Breast epithelium (tissue), 4 donors: ENCODE measurements at regions not wholly inside any gene's neighbourhood (a gene's known extent, or its start where the extent isn't known, plus 50 kb on each side); places are given as distances from the start of the nearest gene placed in this dataset.

ENCODE experiments used
- DNase-seq, 2 donors: peaks; one replicate each; pipeline ENCODE4 v3.0.0-alpha.2; 2019; ENCODE audit warnings: low spot score in 2 of 2
- H3K27ac ChIP-seq, 2 donors: fragments of 200-600 bp; sonication (generic) in 1 of 2; one replicate each; pipeline ENCODE4 v1.5.1; 2016 to 2019; ENCODE audit warnings: mild to moderate bottlenecking in 1 of 2
- H3K27me3 ChIP-seq, 2 donors: fragments of 200-600 bp; sonication (generic) in 1 of 2; one replicate each; pipeline versions ENCODE4 v1.5.1 to v1.6.0; 2017 to 2019; ENCODE audit warnings: control low read depth in 1 of 2, mild to moderate bottlenecking in 1 of 2
- H3K36me3 ChIP-seq: fragments of 200-600 bp; one replicate; pipeline ENCODE4 v1.5.1; 2019
- H3K4me1 ChIP-seq, 2 donors: fragments of 200-600 bp; sonication (generic); one replicate each; pipeline ENCODE4 v1.5.1; 2016 to 2019; ENCODE audit warnings: control low read depth in 1 of 2
- H3K4me3 ChIP-seq, 3 donors: fragments of 200-600 bp; sonication (generic); 1 replicate in 2 of 3; 2 replicates in 1 of 3; pipeline ENCODE4 v1.5.1; 2016 to 2019; ENCODE audit warnings: mild to moderate bottlenecking in 3 of 3, moderate library complexity in 2 of 3
- H3K9me3 ChIP-seq, 2 donors: fragments of 200-600 bp; sonication (generic) in 1 of 2; one replicate each; pipeline ENCODE4 v1.5.1; 2016 to 2019; ENCODE audit warnings: control low read depth in 1 of 2
- CTCF ChIP-seq, 3 donors: fragments of 450-650 bp; IDR thresholded peaks; one replicate each; pipeline ENCODE4 v1.5.1; 2016 to 2017; ENCODE audit warnings: antibody characterized with exemption in 3 of 3, mild to moderate bottlenecking in 3 of 3, moderate library complexity in 3 of 3
- POLR2A ChIP-seq: fragments of 450-650 bp; IDR thresholded peaks from one replicate; pipeline ENCODE4 v1.6.1; 2016; ENCODE audit warnings: antibody characterized with exemption, mild to moderate bottlenecking, moderate library complexity
- POLR2AphosphoS5 ChIP-seq, 3 donors: sonication (generic); formaldehyde crosslinking; IDR thresholded peaks; one replicate each; pipeline ENCODE4 v1.6.1; 2017; ENCODE audit warnings: antibody characterized with exemption in 3 of 3
- intact Hi-C: fragments of 100-400 bp; cut with DNase I; formaldehyde crosslinking; loops from one replicate; pipeline ENCODE4 v1.15.1; 2023; ENCODE audit warnings: low total_unique reads

GRCh38 chr3:164095949-164096348 lies 982.3 kb downstream of the SI start:
- Histone ChIP-seq H3K9me3 (no peaks in the 10 kb centered on the region), H3K27ac (no peak overlapping the region), H3K4me1 (no peaks in the 10 kb centered on the region), H3K27me3 (no peaks in the 10 kb centered on the region), H3K4me3 (no peak overlapping the region), H3K36me3 (no peaks in the 10 kb centered on the region)
- TF ChIP-seq CTCF (IDR thresholded peaks at IDR 0.05) (no peak), POLR2A (no peak), POLR2AphosphoS5 (IDR thresholded peaks at IDR 0.05) (no peak)
- no peak for DNase-seq
- intact Hi-C loops = no loop called here

DNA sequence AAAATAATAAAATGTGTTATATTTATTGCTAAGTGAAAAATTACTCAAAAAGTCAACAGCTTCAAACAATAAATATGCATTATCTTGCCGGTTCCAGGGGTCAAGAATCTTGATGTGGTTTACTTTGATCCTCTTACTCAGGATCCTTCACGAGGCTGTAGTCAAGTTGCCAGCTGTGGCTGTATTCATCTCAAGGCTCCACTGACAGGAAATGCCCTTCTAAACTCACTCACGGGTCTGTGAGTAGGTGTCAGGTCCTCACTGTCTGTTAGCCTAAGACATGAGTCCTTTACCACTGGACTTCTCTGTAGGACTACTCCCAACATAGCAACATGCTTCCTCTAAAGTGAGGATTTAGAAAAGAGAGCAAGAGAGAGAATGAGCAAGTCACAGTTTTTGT lies 983.0 kb downstream of the SI start:
- no peaks in the 10 kb centered on the region for H3K9me3 ChIP-seq
- no peaks in the 10 kb centered on the region for H3K4me1 ChIP-seq
- H3K4me3 ChIP-seq = no peak overlapping the region
- intact Hi-C loops = no loop called here
- no peaks in the 10 kb centered on the region for H3K36me3 ChIP-seq
- DNase-seq = no peak
- TF ChIP-seq POLR2A = no peak
- TF ChIP-seq CTCF (IDR thresholded peaks at IDR 0.05) = no peak
- H3K27ac ChIP-seq = no peak overlapping the region
- no peaks in the 10 kb centered on the region for H3K27me3 ChIP-seq

DNA sequence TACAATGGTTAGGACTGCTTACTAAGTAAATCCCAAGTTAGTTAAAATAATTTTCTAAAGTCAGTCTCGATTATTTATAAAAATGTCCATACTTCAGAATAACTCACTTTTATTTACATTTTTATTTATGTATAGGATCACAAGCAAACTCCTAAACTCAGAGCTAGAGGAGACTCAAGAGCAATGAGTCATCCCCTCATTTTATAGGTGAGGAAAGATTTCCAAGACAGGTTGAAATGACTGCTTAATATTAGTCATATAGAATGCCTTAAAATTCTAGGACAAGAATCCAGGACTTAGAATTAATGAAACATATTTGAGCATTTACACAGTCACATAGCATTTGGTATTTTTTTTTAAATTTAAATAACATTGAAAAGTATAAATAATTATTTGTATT lies 983.8 kb downstream of the SI start:
- no peak for DNase-seq
- intact Hi-C loops = no loop called here
- no peaks in the 10 kb centered on the region for H3K4me1 ChIP-seq
- no peaks in the 10 kb centered on the region for H3K27me3 ChIP-seq
- no peaks in the 10 kb centered on the region for H3K9me3 ChIP-seq
- no peak overlapping the region for H3K4me3 ChIP-seq
- no peak overlapping the region for H3K27ac ChIP-seq
- no peaks in the 10 kb centered on the region for H3K36me3 ChIP-seq
- no peak for TF ChIP-seq CTCF (IDR thresholded peaks at IDR 0.05)
- no peak for TF ChIP-seq POLR2A
- no peak for TF ChIP-seq POLR2AphosphoS5 (IDR thresholded peaks at IDR 0.05)

DNA sequence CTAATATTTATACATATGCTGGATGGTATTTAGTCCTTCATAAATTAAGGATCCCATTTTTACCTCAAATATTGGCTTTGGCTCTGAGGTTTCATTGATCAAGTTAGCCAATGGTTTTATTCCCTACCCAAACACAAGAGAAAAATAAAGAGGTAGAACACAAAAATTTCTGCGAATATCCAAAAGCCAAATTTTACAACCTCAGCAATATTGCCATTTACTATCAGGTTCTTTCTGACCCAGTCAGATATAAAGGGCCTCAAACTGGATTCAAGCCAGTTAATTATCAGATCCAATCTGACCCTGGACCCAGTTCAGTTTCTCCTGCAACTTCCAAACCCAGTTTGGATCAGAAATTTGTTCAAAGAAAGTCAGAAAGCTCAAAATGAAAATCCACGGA lies 998.1 kb downstream of the SI start:
- TF ChIP-seq CTCF (IDR thresholded peaks at IDR 0.05) (no peak), POLR2A (no peak), POLR2AphosphoS5 (IDR thresholded peaks at IDR 0.05) (no peak)
- H3K4me1 ChIP-seq = no peaks in the 10 kb centered on the region
- no peak for DNase-seq
- H3K9me3 ChIP-seq = peaks cover 0 to 5% of the 10 kb centered on the region in 2 donors
- no peak overlapping the region for H3K27ac ChIP-seq
- no peaks in the 10 kb centered on the region for H3K36me3 ChIP-seq
- H3K4me3 ChIP-seq = no peak overlapping the region
- intact Hi-C loops = no loop called here
- no peaks in the 10 kb centered on the region for H3K27me3 ChIP-seq

GRCh38 chr3:164064298-164064697 lies 1014.0 kb downstream of the SI start:
- Histone ChIP-seq H3K27ac (no peak overlapping the region), H3K9me3 (no peaks in the 10 kb centered on the region), H3K4me1 (no peaks in the 10 kb centered on the region), H3K27me3 (no peaks in the 10 kb centered on the region), H3K36me3 (no peaks in the 10 kb centered on the region), H3K4me3 (no peak overlapping the region)
- DNase-seq = no peak
- intact Hi-C loops = no loop called here
- TF ChIP-seq CTCF (IDR thresholded peaks at IDR 0.05) (no peak), POLR2AphosphoS5 (IDR thresholded peaks at IDR 0.05) (no peak), POLR2A (no peak)
